GM12873 (cell line): ENCODE measurements at regions not wholly inside any gene's neighbourhood (a gene's known extent, or its start where the extent isn't known, plus 50 kb on each side); places are given as distances from the start of the nearest gene placed in this dataset.

Experiments used
- TF ChIP-seq, protein P1 (sequence below): IDR thresholded peaks from 2 replicates; pipeline ENCODE4 v1.5.1; 2012; ENCODE audit warnings: low read depth, mild to moderate bottlenecking, moderate library complexity, low read length, control low read depth; ENCODE audit not compliant: insufficient read depth; ENCODE audit errors: missing control alignments

- TF ChIP-seq, protein P1, sequence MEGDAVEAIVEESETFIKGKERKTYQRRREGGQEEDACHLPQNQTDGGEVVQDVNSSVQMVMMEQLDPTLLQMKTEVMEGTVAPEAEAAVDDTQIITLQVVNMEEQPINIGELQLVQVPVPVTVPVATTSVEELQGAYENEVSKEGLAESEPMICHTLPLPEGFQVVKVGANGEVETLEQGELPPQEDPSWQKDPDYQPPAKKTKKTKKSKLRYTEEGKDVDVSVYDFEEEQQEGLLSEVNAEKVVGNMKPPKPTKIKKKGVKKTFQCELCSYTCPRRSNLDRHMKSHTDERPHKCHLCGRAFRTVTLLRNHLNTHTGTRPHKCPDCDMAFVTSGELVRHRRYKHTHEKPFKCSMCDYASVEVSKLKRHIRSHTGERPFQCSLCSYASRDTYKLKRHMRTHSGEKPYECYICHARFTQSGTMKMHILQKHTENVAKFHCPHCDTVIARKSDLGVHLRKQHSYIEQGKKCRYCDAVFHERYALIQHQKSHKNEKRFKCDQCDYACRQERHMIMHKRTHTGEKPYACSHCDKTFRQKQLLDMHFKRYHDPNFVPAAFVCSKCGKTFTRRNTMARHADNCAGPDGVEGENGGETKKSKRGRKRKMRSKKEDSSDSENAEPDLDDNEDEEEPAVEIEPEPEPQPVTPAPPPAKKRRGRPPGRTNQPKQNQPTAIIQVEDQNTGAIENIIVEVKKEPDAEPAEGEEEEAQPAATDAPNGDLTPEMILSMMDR = no peak
Observed at GRCh38 chr18:39134255-39134654, 1568.7 kb upstream of the CELF4 start.

GRCh38 chr18:39113790-39114189, 1548.2 kb upstream of the CELF4 start:
- TF ChIP-seq, protein P1 = no peak

GRCh38 chr18:39105104-39105503, 1539.5 kb upstream of the CELF4 start:
- TF ChIP-seq, protein P1 = no peak

DNA sequence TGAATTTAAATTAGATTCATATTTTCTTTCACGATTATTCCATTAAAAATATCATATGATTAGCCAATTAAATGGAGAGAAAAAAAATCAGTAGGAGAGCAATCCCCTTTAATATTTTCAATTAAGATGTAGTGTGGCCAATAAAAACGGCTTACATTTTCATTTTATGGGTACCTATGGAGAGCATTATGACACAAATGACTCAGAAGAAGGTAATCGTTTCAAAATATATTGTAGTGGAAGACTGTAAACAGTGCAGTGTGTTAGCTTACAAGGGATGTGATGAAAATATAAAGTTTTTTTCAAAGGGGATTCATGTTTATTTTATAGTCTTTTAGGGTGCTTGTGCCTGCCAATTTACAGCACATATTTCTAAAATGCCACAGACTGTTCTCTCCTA, 1507.4 kb upstream of the CELF4 start:
- TF ChIP-seq, protein P1 = no peak

DNA sequence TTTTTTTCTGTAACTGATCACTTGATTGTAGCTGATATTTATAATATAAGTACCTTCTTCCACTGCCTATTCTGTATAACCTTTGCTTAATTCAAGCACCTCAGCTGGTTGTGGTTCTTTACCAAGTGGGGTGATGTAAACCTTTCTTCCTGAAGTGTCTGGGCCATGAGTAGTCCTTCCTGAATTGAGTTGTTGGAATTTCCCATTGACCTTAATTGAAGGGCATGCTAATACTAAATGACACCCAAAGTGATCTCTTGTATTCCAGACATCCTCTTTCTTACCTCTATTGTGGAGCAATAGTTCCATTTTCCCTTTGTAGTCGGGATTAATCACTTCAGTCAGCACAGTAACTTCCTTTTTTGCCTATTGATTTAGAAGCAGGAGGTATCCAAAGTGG, 1496.8 kb upstream of the CELF4 start:
- TF ChIP-seq, protein P1 = no peak

- TF ChIP-seq, protein P1 = no peak
Observed at GRCh38 chr18:39058386-39059000, 1492.9 kb upstream of the CELF4 start.

DNA sequence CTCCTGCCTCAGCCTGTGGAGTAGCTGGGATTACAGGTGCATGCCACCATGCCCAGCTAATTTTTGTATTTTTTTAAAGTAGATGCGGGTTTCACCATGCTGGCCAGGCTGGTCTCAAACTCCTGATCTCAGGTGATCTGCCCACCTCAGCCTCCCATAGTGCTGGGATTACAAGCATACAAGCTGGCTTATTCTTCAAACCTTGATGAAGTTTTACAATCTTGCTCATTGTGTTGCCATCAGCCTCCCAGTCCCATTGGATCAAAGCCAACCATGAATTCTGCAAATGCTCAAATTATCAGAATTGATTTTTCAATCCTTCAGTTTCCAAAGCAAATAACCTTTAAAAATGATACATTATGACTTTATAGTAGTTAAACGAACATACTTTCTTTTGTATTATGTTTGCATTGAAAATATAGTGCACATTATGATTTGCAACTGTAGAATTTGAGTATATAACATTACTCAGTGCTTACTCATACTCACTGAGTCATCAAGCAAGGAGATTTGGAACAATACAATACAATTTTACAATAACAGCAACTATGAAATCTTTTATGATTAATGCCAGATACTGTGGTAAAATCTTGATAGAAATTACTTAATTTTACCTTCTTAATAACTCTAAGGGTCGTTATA, 1491.9 kb upstream of the CELF4 start:
- TF ChIP-seq, protein P1 = no peak
